Stomach (tissue), 4 donors: ENCODE measurements at regions not wholly inside any gene's neighbourhood (a gene's known extent, or its start where the extent isn't known, plus 50 kb on each side); places are given as distances from the start of the nearest gene placed in this dataset.

Experiments
- EP300 ChIP-seq: sonication (generic); formaldehyde crosslinking; IDR thresholded peaks from one replicate; pipeline ENCODE4 v1.6.1; 2017; ENCODE audit warnings: antibody characterized with exemption
- POLR2A ChIP-seq, 4 donors: fragments of 450-650 bp; IDR thresholded peaks; one replicate each; pipeline ENCODE4 v1.6.1; 2016; ENCODE audit warnings: antibody characterized with exemption in 4 of 4, control low read depth in 2 of 4, mild to moderate bottlenecking in 1 of 4, moderate library complexity in 1 of 4
- POLR2AphosphoS5 ChIP-seq, 3 donors: sonication (generic); formaldehyde crosslinking; IDR thresholded peaks; one replicate each; pipeline ENCODE4 v1.6.1; 2016; ENCODE audit warnings: antibody characterized with exemption in 3 of 3
- TF ChIP-seq, protein P1 (sequence below), 7 experiments: fragments of 450-650 bp in 4 of 7; fragments of 200-600 bp in 3 of 7; sonication (generic) in 3 of 7; IDR thresholded peaks; one replicate each; pipeline ENCODE4 v1.5.1; 2016 to 2019; ENCODE audit warnings: antibody characterized with exemption in 7 of 7, control low read depth in 2 of 7, mild to moderate bottlenecking in 1 of 7

DNA sequence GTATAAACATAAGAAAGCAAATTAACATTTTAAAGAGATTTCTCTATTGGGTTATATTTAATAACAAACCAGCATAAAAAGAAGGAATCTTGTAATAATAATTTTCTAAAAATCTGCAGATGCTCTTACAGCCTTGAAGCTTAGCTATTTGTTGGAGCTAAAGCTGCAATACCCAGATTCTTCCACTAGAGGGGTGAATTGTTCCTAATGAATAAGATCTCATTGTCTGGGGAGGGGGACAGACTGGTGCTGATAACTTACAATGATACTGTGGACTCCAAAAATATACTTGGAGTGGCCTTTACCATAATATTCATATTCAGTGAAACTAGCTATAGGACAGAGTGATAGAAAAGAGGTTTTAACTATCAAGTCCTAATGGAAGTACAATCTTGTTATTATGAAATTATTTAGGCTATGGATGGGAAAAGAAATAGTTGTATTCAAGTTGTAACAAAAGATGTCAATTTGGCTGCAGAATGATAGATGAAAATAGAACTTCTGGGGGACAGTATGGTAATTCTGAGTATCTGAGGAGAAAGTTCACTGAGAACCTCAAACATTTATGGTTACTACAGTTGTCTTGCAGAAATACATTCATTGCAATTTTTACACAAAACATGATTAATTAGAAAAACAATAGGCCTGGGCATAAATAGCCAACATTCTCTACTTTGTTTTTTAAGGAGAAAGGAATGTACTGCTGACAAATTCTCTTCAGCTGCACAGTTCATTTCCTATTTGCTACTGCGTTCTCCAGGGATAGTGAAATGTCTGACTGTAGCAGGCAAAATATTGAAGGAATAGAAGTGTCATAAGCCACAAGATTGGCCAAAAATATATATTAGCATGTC lies 443.3 kb downstream of the GBA3 start:
- TF ChIP-seq EP300 (no peak), POLR2AphosphoS5 (IDR thresholded peaks at IDR 0.05) (no peak), POLR2A (IDR thresholded peaks at IDR 0.05) (no peak)
- TF ChIP-seq, protein P1, sequence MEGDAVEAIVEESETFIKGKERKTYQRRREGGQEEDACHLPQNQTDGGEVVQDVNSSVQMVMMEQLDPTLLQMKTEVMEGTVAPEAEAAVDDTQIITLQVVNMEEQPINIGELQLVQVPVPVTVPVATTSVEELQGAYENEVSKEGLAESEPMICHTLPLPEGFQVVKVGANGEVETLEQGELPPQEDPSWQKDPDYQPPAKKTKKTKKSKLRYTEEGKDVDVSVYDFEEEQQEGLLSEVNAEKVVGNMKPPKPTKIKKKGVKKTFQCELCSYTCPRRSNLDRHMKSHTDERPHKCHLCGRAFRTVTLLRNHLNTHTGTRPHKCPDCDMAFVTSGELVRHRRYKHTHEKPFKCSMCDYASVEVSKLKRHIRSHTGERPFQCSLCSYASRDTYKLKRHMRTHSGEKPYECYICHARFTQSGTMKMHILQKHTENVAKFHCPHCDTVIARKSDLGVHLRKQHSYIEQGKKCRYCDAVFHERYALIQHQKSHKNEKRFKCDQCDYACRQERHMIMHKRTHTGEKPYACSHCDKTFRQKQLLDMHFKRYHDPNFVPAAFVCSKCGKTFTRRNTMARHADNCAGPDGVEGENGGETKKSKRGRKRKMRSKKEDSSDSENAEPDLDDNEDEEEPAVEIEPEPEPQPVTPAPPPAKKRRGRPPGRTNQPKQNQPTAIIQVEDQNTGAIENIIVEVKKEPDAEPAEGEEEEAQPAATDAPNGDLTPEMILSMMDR (IDR thresholded peaks at IDR 0.05) = peak in 4 of 7 experiments; percentile 65 to 81 (median 68)
